ENCODE measurements at regions not wholly inside any gene's neighbourhood (a gene's known extent, or its start where the extent isn't known, plus 50 kb on each side); places are given as distances from the start of the nearest gene placed in this dataset.

DNA sequence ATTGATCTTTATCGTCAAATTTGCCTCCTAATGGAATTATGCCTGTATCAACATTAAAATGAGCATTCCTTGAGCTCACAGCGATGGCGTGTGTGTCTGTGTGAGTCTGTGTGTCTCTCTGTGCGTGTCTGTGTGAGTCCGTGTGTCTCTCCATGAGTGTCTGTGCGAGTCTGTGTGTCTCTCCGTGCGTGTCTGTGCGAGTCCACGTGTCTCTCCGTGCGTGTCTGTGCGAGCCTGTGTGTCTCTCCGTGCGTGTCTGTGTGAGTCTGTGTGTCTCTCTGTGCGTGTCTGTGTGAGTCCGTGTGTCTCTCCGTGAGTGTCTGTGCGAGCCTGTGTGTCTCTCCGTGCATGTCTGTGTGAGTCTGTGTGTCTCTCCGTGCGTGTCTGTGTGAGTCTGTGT lies 326.5 kb upstream of the B3GAT1 start:
- TF ChIP-seq, protein P1, sequence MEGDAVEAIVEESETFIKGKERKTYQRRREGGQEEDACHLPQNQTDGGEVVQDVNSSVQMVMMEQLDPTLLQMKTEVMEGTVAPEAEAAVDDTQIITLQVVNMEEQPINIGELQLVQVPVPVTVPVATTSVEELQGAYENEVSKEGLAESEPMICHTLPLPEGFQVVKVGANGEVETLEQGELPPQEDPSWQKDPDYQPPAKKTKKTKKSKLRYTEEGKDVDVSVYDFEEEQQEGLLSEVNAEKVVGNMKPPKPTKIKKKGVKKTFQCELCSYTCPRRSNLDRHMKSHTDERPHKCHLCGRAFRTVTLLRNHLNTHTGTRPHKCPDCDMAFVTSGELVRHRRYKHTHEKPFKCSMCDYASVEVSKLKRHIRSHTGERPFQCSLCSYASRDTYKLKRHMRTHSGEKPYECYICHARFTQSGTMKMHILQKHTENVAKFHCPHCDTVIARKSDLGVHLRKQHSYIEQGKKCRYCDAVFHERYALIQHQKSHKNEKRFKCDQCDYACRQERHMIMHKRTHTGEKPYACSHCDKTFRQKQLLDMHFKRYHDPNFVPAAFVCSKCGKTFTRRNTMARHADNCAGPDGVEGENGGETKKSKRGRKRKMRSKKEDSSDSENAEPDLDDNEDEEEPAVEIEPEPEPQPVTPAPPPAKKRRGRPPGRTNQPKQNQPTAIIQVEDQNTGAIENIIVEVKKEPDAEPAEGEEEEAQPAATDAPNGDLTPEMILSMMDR (IDR thresholded peaks at IDR 0.05) = no peak
- no peak for TF ChIP-seq POLR2A (IDR thresholded peaks at IDR 0.05)
- WGBS, 2 donors = 81 to 87% methylated on average over 22 of the region's 22 CpGs
- no peak overlapping the region for H3K4me3 ChIP-seq (ENCODE audit: low read depth, poor library complexity, severe bottlenecking)
- intact Hi-C loops (cut with DNase I; ENCODE audit: low total_unique reads) = no loop called here
- DNase-seq (ENCODE audit: low spot score in 2 of 2) = peak in 1 of 2 donors; percentile 53

DNA sequence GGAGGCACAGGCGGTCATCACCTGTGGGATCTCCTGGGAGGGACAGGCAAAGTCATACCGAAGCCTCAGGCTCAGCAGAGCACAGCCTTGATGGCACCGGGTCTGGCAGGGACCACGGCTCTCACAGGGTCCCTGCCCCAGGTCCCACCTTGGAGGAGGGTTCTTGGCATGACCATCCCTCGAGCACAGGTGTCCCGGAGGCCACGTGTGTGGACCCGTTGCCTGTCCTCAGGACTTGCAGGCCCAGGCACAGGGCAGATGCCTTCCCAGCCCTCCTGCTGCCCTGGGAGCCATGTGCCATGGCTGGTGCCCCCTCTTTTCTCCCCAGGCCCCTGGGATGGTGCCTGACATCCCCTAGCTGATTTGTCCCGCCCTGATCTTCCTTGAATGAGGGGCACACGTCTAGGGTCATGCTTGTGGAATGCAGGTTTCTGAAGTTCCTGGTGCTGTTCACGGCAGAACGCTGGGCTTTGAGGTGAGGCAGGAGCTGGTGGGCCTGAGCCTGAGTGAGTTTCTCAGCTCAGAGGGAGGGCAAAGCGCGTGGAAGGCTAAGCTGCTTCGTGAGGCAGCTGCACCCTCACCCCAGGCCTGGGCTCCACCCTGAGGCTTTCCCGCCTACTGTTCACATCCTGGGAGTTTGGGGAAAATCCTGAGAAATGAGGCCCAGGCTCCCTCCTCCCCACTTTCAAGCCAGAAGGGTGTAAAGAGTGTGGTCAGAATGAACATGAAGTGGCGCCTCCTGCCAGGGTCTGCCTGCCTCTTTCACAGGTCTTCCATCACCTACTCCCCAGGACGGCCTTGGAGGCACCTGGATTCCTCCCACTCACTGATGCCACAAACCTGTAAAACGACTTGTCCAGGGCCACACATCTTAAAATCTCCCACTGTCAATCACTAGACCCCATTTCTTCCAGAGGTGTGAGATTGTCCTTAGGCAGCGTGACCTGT lies 325.8 kb upstream of the B3GAT1 start:
- WGBS, 2 donors = 69 to 73% methylated on average over 12 to 17 of the region's 20 CpGs
- DNase-seq (ENCODE audit: low spot score in 2 of 2) = peak in 1 of 2 donors; percentile 70
- H3K4me3 ChIP-seq (ENCODE audit: low read depth, poor library complexity, severe bottlenecking) = no peak overlapping the region
- intact Hi-C loops (cut with DNase I; ENCODE audit: low total_unique reads) = no loop called here
- TF ChIP-seq, protein P1 (IDR thresholded peaks at IDR 0.05) = no peak
- TF ChIP-seq POLR2A (IDR thresholded peaks at IDR 0.05) = no peak

DNA sequence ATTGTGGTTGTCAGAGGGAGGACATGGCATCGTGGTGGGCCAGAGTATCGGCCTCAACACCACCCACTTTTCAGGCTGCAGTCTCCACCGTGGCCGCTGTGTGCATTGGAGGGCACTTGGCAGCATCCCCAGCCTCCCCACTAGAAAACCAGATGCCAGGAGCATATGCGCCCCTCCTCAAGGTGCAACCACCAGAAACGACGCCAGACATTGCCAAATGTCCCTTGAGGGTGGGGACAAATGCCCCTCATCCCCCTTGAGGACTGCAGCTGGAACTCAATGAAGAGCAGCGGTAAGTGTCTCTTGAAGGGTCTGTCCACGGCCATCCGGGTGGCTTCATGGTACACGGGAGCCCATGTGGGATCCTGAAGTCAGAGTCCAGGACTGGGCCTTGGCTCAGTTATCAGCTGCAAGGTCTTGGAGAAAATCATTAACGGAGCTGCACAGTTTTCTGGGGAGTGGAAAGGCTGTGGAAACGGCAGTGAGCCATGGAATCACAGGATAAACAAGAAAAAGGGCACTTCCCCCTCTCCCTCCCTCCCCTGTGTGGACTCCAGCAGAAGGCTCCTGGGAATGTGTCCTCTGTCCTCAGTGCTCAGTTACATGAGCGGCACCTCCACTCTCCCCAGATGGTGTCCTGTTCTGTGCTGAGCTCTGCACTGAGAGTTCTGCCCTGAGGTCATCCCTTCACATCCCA lies 324.4 kb upstream of the B3GAT1 start:
- intact Hi-C loops (cut with DNase I; ENCODE audit: low total_unique reads) = no loop called here
- WGBS, 2 donors = 51 to 79% methylated on average over 6 to 14 of the region's 14 CpGs
- TF ChIP-seq, protein P1 (IDR thresholded peaks at IDR 0.05) = no peak
- no peak for TF ChIP-seq POLR2A (IDR thresholded peaks at IDR 0.05)
- H3K4me3 ChIP-seq (ENCODE audit: low read depth, poor library complexity, severe bottlenecking) = no peak overlapping the region
- peak in 1 of 2 donors; percentile 57 for DNase-seq (ENCODE audit: low spot score in 2 of 2)

DNA sequence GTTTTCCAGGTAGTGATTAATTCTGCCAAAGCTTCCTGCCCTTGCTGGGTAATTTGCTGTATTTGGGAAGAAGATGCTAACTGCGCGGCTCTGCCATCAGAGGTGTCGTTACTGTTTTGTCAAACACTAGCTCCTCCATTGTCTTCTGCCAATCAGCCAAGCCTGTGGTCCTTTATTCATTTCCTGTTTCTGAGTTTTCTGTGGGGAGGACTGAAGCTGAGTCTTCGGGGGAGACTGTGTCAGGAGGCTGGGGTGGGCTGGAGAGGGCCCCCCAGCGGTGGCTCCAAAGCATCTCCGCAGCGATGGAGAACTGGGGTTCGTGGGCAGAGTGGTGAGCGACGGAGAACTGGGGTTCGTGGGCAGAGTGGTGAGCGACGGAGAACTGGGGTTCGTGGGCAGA lies 322.9 kb upstream of the B3GAT1 start:
- H3K4me3 ChIP-seq (ENCODE audit: low read depth, poor library complexity, severe bottlenecking) = no peak overlapping the region
- WGBS, 2 donors = 74 to 77% methylated on average over 14 of the region's 14 CpGs
- TF ChIP-seq, protein P1 (IDR thresholded peaks at IDR 0.05) = no peak
- TF ChIP-seq POLR2A (IDR thresholded peaks at IDR 0.05) = no peak
- intact Hi-C loops (cut with DNase I; ENCODE audit: low total_unique reads) = no loop called here
- peak in 1 of 2 donors; percentile 65 for DNase-seq (ENCODE audit: low spot score in 2 of 2)

DNA sequence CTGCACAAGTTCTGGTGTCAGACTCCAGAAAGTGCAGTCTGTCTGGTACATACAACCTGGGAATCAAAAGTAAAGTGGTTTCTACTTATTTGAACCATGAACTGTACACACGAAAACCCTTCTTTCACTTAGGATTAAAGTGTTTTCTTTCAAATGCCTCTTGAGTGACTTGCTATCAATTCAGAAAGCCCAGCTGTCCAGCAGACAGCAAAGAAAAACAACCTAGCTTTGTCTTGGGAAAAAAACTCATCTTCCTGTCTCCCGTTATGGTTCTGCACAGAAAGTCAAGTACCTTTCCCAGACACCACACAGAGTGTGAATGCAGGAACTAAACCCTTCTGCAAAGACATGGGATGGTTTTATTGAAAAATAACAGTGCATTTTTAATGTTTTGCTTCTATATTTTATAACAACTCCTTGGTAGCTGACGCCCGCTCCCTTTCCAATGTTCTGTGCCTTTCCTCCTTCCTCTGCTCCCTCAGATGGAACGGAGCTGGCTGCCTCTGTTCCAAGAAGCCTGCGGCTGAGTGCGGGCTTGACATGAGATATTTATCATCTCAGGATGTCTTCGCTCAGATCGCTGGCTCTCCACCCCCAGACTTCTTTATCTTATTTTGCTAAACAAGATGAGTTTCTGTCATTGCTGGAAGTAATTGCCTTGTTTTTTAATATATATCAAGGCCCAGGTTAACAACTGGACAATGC lies 322.3 kb upstream of the B3GAT1 start:
- WGBS, 2 donors = 23 to 25% methylated on average over 9 of the region's 9 CpGs

More for the DNA sequence above, 322.3 kb upstream of the B3GAT1 start:
- no peak overlapping the region for H3K4me3 ChIP-seq (ENCODE audit: low read depth, poor library complexity, severe bottlenecking)
- intact Hi-C loops (cut with DNase I; ENCODE audit: low total_unique reads) = no loop called here
- no peak for TF ChIP-seq POLR2A (IDR thresholded peaks at IDR 0.05)
- TF ChIP-seq, protein P1 (IDR thresholded peaks at IDR 0.05) = no peak
- peak in 1 of 2 donors; percentile 74 for DNase-seq (ENCODE audit: low spot score in 2 of 2)

All from lower leg skin (tissue), 4 donors.